Right ventricle myocardium inferior (tissue), 1 donor: ENCODE measurements at regions not wholly inside any gene's neighbourhood (a gene's known extent, or its start where the extent isn't known, plus 50 kb on each side); places are given as distances from the start of the nearest gene placed in this dataset. TPM values are rescaled to one million over a fixed set of nuclear protein-coding genes. Genes with fewer than 3 reads are reported as not detected.
"Not testable (repeated sequence)": the region's sequence is repeated elsewhere in the genome, so short reads cannot be mapped to it uniquely, and the experiment has no call there.

Experiments
- ATAC-seq: fragments of 200-7000 bp; cut with Tn5 transposase; one replicate; pipeline ENCODE4 v1.9.1; 2020; ENCODE audit warnings: mild to moderate bottlenecking, moderate library complexity
- DNase-seq: peaks from one replicate; pipeline ENCODE4 v3.0.0; 2021; ENCODE audit errors: missing footprints
- intact Hi-C: fragments of 100-400 bp; cut with DNase I; formaldehyde crosslinking; loops from one replicate; pipeline ENCODE4 v1.11.0; 2022
- microRNA-seq: library from miRNA; unstranded; fragments of <30 nt; microRNA quantifications from one replicate; pipeline ENCODE4 v1.2.0, GENCODE V29; 2020
- donor health status: DM: no; HTN: yes; CAD: no; lungs with severe emphysema.

DNA sequence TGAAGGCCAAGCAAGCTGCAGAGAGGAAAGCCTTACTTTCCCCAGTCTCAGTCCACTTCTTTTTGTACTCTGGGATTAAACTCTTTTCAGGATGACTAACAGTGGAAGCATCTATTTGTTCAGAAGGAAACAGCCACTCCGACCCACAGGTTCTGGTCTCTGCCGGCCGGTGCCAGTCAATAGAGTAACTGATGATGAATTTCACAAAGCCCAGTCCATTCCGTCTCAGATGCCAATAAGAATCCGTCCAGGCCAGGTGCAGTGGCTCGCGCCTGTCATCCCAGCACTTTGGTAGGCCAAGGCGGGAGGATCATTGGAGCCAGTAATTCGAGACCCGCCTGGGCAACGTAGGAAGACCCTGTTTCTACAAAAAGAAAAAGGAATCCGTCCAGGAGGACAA lies 58.5 kb upstream of the HELT start:
- intact Hi-C loops: no loop called here
- ATAC-seq (no peak), DNase-seq (no peak)

DNA sequence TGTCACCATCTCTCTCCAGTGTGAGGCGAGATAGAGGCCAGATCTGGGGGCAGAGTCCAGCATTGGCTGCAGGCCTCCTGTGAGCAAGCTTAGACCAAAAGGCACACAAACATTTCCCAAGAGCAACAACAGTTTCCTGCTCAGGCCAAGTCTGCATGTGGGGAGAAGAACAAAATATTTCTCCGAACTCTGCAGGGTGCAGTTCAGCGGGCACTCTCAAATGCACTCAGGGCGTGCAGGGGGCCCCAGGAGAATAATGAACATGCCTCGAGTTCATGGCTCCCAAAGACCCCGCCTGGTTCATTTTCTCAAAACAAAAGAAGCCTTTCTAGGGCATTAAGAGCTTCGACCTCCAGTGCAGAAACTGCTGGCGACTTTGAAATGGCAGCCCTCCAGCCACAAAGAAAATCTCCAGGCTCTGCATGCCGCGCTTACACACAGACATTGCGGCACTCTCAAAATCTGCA lies 57.8 kb upstream of the HELT start:
- DNase-seq: no peak
- intact Hi-C loops: no loop called here
- ATAC-seq: peak; percentile 66

DNA sequence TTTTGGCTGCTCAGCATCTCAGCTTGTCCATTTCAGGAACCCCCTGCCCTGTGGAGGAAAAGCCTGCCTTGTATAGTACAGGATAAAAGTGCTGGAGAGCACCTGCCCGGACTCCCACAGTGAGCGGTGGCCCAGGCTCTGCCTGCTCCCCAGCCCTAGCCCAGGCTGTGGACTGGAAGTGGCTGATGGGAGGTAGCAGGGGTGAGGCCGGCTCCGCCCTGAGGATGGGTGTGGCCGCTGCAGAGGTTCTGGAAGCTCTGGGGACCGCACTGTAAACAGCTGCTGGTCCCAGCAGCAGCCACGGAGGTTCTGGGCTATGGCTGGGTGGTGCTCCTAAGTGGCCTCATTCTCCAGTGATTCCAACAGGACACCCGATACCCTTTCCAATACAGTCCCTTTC lies 56.6 kb upstream of the HELT start:
- intact Hi-C loops: no loop called here
- DNase-seq (no peak), ATAC-seq (no peak)

DNA sequence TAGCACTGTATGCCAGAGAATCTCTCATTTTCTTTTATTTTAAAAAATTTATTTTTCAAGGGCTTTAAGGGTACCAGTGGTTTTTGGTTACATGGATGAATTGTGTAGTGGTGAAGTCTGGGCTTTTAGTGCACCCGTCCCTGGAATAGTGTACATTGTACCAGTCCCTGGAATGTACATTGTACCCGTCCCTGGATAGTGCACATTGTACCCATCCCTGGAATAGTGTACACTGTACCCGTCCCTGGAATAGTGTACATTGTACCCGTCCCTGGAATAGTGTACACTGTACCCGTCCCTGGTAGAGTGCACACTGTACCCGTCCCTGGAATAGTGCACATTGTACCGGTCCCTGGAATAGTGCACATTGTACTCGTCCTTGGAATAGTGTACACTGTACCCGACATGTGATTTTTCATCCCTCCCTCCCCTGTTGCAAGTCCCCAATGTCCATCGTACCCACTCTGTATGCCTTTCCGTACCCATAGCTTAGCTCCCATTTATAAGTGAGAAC lies 56.1 kb upstream of the HELT start:
- intact Hi-C loops: no loop called here
- DNase-seq: no peak
- no peak for ATAC-seq

DNA sequence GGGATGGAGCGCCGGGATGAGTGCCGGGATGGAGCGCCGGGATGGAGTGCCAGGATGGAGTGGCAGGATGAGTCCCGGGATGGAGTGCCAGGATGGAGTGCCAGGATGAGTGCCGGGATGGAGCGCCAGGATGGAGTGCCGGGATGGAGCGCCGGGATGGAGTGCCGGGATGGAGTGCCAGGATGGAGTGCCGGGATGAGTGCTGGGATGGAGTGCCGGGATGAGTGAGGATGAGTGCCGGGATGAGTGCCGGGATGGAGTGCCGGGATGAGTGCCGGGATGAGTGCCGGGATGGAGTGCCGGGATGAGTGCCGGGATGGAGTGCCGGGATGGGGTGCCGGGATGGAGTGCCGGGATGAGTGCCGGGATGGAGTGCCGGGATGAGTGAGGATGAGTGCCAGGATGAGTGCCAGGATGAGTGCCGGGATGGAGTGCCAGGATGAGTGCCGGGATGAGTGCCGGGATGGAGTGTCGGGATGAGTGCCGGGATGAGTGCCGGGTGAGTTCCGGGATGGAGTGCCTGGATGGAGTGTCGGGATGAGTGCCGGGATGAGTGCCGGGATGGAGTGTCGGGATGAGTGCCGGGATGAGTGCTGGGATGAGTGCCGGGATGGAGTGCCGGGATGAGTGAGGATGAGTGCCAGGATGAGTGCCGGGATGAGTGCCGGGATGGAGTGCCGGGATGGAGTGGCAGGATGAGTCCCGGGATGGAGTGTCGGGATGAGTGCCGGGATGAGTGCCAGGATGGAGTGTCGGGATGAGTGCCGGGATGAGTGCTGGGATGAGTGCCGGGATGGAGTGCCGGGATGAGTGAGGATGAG lies 52.9 kb upstream of the HELT start:
- DNase-seq, ATAC-seq, intact Hi-C loops: not testable (repeated sequence)

DNA sequence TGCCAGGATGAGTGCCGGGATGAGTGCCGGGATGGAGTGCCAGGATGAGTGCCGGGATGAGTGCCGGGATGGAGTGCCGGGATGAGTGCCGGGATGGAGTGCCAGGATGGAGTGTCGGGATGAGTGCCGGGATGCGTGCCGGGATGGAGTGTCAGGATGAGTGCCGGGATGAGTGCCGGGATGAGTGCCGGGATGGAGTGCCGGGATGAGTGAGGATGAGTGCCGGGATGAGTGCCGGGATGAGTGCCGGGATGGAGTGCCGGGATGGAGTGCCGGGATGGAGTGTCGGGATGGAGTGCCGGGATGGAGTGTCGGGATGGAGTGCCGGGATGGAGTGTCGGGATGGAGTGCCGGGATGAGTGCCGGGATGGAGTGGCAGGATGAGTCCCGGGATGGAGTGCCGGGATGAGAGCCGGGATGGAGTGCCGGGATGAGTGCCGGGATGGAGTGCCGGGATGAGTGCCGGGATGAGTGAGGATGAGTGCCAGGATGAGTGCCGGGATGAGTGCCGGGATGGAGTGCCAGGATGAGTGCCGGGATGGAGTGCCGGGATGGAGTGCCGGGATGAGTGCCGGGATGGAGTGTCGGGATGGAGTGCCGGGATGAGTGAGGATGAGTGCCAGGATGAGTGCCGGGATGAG lies 52.1 kb upstream of the HELT start:
- DNase-seq, intact Hi-C loops, ATAC-seq: not testable (repeated sequence)

DNA sequence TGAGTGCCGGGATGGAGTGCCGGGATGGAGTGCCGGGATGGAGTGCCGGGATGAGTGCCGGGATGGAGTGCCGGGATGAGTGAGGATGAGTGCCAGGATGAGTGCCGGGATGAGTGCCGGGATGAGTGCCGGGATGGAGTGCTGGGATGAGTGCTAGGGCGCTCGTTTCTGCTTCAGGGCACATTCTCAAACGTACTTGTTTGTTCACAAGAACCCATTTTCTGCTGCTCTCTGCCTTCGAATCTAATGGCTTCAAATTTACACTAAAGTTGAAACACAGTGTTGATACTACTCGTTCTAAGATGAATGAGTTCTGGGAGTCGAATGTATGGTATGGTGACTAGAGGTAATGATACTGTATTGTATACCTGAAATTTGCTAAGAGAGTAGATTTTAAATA lies 50.6 kb upstream of the HELT start:
- ATAC-seq, DNase-seq, intact Hi-C loops: not testable (repeated sequence)

DNA sequence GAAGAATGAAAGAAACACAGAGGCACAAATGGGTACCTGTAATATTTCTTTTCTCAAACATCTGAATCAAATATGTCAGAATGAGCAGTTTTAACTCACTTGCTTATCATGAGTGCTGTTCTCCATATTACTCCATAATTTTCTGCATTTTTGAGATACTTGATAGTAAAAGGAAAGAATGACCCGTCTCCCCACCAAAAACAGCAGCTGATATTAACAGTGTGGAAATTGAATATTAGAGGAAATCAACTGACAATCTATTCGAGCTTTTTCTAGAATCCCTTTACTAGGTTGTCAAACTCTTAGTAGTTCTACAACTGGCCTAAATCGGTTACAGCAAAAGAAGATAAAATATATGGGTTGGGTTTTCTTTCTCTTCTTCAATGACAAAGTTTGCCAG lies 49.9 kb upstream of the HELT start:
- intact Hi-C loops: no loop called here
- ATAC-seq (no peak), DNase-seq (no peak)

Small RNAs in the stretch of these regions (microRNA-seq; reads per million reads assigned to microRNA genes)
- gene MIR4455: not detected
